ENCODE measurements at regions not wholly inside any gene's neighbourhood (a gene's known extent, or its start where the extent isn't known, plus 50 kb on each side); places are given as distances from the start of the nearest gene placed in this dataset.
"Not testable (repeated sequence)": the region's sequence is repeated elsewhere in the genome, so short reads cannot be mapped to it uniquely, and the experiment has no call there.

DNA sequence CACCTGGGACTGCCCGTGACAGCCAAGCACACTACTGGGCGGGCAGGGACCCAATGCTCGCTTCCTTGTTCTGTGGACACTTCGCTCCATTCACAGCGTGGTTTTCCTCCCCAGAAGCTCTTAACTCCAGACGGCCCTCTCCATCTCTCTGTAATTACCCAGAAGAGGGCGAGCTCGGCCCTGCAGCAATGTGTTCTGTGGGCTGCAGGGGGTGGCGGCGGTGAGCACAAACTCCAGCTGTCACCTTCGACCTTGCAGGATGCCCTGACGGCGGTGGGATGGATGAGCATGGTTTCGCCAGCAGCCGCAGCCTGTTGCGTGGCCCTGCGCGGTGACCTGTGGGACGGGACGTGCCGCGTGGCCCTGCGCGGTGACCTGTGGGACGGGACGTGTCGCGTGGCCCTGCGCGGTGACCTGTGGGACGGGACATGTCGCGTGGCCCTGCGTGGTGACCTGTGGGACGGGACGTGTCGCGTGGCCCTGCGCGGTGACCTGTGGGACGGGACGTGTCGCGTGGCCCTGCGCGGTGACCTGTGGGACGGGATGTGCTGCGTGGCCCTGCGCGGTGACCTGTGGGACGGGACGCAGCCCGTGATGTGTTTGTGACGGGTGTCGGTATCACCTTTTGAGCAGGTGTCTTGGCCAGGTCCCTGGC lies 1204.7 kb downstream of the BRD1 start:
- POLR2A ChIA-PET, result no interaction called here
- CTCF ChIA-PET, result interaction anchor here (0.6 kb wide), 1 partner anchor 1861 kb away, joined by 3 read pairs; the partner anchor contains the start of gene TBC1D22A
- H3K4me1 ChIP-seq (ENCODE audit: control insufficient read depth, insufficient read depth, low read length), result peaks cover 6% of the 10 kb centered on the region; the same call in 1 of the 2 replicates
- no peak overlapping the region for H3K4me3 ChIP-seq (ENCODE audit: low read depth, low read length)
- TF ChIP-seq, protein P1, sequence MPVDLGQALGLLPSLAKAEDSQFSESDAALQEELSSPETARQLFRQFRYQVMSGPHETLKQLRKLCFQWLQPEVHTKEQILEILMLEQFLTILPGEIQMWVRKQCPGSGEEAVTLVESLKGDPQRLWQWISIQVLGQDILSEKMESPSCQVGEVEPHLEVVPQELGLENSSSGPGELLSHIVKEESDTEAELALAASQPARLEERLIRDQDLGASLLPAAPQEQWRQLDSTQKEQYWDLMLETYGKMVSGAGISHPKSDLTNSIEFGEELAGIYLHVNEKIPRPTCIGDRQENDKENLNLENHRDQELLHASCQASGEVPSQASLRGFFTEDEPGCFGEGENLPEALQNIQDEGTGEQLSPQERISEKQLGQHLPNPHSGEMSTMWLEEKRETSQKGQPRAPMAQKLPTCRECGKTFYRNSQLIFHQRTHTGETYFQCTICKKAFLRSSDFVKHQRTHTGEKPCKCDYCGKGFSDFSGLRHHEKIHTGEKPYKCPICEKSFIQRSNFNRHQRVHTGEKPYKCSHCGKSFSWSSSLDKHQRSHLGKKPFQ (tag by site-specific recombination; IDR thresholded peaks at IDR 0.05), result no peak
- TF ChIP-seq KLF1 (tag by site-specific recombination; IDR thresholded peaks at IDR 0.05) (no peak), SETDB1 (IDR thresholded peaks at IDR 0.05; ENCODE audit: insufficient read length, low read length) (no peak), ZNF660 (tag by site-specific recombination; IDR thresholded peaks at IDR 0.05) (no peak), ZNF529 (tag by site-specific recombination; IDR thresholded peaks at IDR 0.05; ENCODE audit: insufficient replicate concordance) (no peak), ZNF350 (tag by site-specific recombination; IDR thresholded peaks at IDR 0.05) (no peak), ZNF521 (tag by site-specific recombination; IDR thresholded peaks at IDR 0.05) (no peak), ZNF112 (tag by site-specific recombination; IDR thresholded peaks at IDR 0.05) (no peak), ZNF837 (tag by site-specific recombination; IDR thresholded peaks at IDR 0.05) (no peak)
- TF ChIP-seq, protein P2, sequence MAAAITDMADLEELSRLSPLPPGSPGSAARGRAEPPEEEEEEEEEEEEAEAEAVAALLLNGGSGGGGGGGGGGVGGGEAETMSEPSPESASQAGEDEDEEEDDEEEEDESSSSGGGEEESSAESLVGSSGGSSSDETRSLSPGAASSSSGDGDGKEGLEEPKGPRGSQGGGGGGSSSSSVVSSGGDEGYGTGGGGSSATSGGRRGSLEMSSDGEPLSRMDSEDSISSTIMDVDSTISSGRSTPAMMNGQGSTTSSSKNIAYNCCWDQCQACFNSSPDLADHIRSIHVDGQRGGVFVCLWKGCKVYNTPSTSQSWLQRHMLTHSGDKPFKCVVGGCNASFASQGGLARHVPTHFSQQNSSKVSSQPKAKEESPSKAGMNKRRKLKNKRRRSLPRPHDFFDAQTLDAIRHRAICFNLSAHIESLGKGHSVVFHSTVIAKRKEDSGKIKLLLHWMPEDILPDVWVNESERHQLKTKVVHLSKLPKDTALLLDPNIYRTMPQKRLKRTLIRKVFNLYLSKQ (tag by site-specific recombination; IDR thresholded peaks at IDR 0.05; ENCODE audit: borderline replicate concordance), result no peak
- TF ChIP-seq, protein P3, sequence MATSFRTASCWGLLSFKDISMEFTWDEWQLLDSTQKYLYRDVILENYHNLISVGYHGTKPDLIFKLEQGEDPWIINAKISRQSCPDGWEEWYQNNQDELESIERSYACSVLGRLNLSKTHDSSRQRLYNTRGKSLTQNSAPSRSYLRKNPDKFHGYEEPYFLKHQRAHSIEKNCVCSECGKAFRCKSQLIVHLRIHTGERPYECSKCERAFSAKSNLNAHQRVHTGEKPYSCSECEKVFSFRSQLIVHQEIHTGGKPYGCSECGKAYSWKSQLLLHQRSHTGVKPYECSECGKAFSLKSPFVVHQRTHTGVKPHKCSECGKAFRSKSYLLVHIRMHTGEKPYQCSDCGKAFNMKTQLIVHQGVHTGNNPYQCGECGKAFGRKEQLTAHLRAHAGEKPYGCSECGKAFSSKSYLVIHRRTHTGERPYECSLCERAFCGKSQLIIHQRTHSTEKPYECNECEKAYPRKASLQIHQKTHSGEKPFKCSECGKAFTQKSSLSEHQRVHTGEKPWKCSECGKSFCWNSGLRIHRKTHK (tag by site-specific recombination; IDR thresholded peaks at IDR 0.05), result no peak
- TF ChIP-seq, protein P4, sequence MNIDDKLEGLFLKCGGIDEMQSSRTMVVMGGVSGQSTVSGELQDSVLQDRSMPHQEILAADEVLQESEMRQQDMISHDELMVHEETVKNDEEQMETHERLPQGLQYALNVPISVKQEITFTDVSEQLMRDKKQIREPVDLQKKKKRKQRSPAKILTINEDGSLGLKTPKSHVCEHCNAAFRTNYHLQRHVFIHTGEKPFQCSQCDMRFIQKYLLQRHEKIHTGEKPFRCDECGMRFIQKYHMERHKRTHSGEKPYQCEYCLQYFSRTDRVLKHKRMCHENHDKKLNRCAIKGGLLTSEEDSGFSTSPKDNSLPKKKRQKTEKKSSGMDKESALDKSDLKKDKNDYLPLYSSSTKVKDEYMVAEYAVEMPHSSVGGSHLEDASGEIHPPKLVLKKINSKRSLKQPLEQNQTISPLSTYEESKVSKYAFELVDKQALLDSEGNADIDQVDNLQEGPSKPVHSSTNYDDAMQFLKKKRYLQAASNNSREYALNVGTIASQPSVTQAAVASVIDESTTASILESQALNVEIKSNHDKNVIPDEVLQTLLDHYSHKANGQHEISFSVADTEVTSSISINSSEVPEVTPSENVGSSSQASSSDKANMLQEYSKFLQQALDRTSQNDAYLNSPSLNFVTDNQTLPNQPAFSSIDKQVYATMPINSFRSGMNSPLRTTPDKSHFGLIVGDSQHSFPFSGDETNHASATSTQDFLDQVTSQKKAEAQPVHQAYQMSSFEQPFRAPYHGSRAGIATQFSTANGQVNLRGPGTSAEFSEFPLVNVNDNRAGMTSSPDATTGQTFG (tag by site-specific recombination; IDR thresholded peaks at IDR 0.05; ENCODE audit: borderline replicate concordance), result no peak
- TF ChIP-seq, protein P5, sequence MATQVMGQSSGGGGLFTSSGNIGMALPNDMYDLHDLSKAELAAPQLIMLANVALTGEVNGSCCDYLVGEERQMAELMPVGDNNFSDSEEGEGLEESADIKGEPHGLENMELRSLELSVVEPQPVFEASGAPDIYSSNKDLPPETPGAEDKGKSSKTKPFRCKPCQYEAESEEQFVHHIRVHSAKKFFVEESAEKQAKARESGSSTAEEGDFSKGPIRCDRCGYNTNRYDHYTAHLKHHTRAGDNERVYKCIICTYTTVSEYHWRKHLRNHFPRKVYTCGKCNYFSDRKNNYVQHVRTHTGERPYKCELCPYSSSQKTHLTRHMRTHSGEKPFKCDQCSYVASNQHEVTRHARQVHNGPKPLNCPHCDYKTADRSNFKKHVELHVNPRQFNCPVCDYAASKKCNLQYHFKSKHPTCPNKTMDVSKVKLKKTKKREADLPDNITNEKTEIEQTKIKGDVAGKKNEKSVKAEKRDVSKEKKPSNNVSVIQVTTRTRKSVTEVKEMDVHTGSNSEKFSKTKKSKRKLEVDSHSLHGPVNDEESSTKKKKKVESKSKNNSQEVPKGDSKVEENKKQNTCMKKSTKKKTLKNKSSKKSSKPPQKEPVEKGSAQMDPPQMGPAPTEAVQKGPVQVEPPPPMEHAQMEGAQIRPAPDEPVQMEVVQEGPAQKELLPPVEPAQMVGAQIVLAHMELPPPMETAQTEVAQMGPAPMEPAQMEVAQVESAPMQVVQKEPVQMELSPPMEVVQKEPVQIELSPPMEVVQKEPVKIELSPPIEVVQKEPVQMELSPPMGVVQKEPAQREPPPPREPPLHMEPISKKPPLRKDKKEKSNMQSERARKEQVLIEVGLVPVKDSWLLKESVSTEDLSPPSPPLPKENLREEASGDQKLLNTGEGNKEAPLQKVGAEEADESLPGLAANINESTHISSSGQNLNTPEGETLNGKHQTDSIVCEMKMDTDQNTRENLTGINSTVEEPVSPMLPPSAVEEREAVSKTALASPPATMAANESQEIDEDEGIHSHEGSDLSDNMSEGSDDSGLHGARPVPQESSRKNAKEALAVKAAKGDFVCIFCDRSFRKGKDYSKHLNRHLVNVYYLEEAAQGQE (tag by site-specific recombination; IDR thresholded peaks at IDR 0.05), result no peak
- no peaks in the 10 kb centered on the region for H3K9me3 ChIP-seq (ENCODE audit: control insufficient read depth, insufficient read depth, low read depth, low read length)
- no peaks in the 10 kb centered on the region for H3K36me3 ChIP-seq (ENCODE audit: control insufficient read depth in 2 of 2, insufficient read depth in 1 of 2, low read length in 2 of 2)
- H3K27ac ChIP-seq (ENCODE audit: extremely low read depth, low read depth, low read length), result no peak overlapping the region

DNA sequence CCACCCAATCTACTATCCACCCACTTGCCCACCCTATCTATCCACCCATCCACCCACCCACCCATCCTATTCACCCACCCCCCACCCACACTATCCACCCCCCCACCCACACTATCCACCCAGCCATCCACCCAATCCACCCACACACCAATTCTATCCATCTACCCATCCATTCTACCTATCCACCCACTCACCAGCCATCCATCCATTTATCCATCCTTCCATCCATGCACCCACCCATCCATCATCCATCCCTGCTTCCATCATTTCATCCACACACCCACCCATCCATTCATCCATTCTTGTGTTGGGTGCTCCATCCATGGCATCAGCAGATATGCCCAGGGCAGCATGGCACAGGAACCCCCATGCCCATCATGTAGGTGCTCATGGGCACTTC lies 1206.6 kb downstream of the BRD1 start:
- Histone ChIP-seq H3K36me3 (ENCODE audit: control insufficient read depth in 2 of 2, insufficient read depth in 1 of 2, low read length in 2 of 2) (no peaks in the 10 kb centered on the region), H3K4me3 (ENCODE audit: low read depth, low read length) (no peak overlapping the region), H3K27ac (ENCODE audit: extremely low read depth, low read depth, low read length) (no peak overlapping the region), H3K9me3 (ENCODE audit: control insufficient read depth, insufficient read depth, low read depth, low read length) (no peaks in the 10 kb centered on the region), H3K4me1 (ENCODE audit: control insufficient read depth, insufficient read depth, low read length) (peaks cover 10% of the 10 kb centered on the region; the same call in 1 of the 2 replicates)
- ChIA-PET POLR2A (no interaction called here), CTCF (no interaction called here)
- TF ChIP-seq, protein P6, sequence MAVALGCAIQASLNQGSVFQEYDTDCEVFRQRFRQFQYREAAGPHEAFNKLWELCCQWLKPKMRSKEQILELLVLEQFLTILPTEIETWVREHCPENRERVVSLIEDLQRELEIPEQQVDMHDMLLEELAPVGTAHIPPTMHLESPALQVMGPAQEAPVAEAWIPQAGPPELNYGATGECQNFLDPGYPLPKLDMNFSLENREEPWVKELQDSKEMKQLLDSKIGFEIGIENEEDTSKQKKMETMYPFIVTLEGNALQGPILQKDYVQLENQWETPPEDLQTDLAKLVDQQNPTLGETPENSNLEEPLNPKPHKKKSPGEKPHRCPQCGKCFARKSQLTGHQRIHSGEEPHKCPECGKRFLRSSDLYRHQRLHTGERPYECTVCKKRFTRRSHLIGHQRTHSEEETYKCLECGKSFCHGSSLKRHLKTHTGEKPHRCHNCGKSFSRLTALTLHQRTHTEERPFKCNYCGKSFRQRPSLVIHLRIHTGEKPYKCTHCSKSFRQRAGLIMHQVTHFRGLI (tag by site-specific recombination; IDR thresholded peaks at IDR 0.05), result no peak
- TF ChIP-seq EGR2 (tag by site-specific recombination; IDR thresholded peaks at IDR 0.05; ENCODE audit: low read depth) (peak; percentile 76), ZNF175 (tag by site-specific recombination; IDR thresholded peaks at IDR 0.05) (no peak), ZFHX2 (tag by site-specific recombination; conservative IDR thresholded peaks at IDR 0.05) (peak; percentile 57)

DNA sequence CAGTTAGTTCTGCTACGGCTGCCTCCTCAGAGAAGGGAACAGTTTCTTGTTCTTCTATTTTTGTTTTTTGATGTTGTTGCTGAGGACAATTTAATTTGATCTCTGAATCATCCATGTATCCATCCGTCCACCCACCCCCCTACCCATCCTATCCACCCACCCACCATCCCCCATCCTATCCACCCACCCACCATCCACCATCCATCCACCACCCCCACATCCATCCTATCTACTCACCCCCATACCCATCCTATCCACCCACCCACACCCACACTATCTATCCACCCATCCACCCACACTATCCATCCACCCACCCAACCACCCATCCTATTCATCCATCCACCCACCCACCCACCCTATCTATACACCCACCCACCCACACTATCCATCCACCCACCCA lies 1207.2 kb downstream of the BRD1 start:
- H3K9me3 ChIP-seq (ENCODE audit: control insufficient read depth, insufficient read depth, low read depth, low read length); H3K36me3 ChIP-seq (ENCODE audit: control insufficient read depth in 2 of 2, insufficient read depth in 1 of 2, low read length in 2 of 2); H3K4me3 ChIP-seq (ENCODE audit: low read depth, low read length); POLR2A ChIA-PET; H3K27ac ChIP-seq (ENCODE audit: extremely low read depth, low read depth, low read length): not testable (repeated sequence)
- CTCF ChIA-PET, result interaction anchor here (0.6 kb wide), 1 partner anchor 13 kb away, joined by 3 read pairs; no protein-coding TSS in a partner anchor
- H3K4me1 ChIP-seq (ENCODE audit: control insufficient read depth, insufficient read depth, low read length), result peaks cover 10% of the 10 kb centered on the region; the same call in 1 of the 2 replicates
